Activated T-cell treated with anti-CD3 and anti-CD28 coated beads for 1 hour (primary cell): ENCODE measurements at regions not wholly inside any gene's neighbourhood (a gene's known extent, or its start where the extent isn't known, plus 50 kb on each side); places are given as distances from the start of the nearest gene placed in this dataset.
A peak's percentile ranks its signal among the peaks of the same experiment; 100 is the strongest.

Experiments
- DNase-seq: peaks from one replicate; pipeline ENCODE4 v3.0.0-alpha.2; 2020; ENCODE audit warnings: low read depth

GRCh38 chr13:22235285-22235949 is 564.5 kb downstream of the FGF9 start:
- DNase-seq: no peak

GRCh38 chr13:22235950-22236290 is 565.0 kb downstream of the FGF9 start:
- DNase-seq: no peak

GRCh38 chr13:22238269-22238668 is 567.4 kb downstream of the FGF9 start:
- no peak for DNase-seq

GRCh38 chr13:22240716-22241115 is 569.8 kb downstream of the FGF9 start:
- DNase-seq: no peak

- no peak for DNase-seq
Measured at GRCh38 chr13:22243469-22244163, 572.7 kb downstream of the FGF9 start.

GRCh38 chr13:22252281-22252830 is 581.5 kb downstream of the FGF9 start:
- DNase-seq: no peak

- DNase-seq: no peak
Measured at GRCh38 chr13:22253107-22253506, 582.2 kb downstream of the FGF9 start.

- DNase-seq: no peak
Measured at GRCh38 chr13:22256111-22256639, 585.3 kb downstream of the FGF9 start.

GRCh38 chr13:22262001-22262885 is 591.4 kb downstream of the FGF9 start:
- no peak for DNase-seq

GRCh38 chr13:22263185-22263584 is 592.3 kb downstream of the FGF9 start:
- DNase-seq: no peak

- no peak for DNase-seq
Measured at GRCh38 chr13:22265563-22265962, 594.7 kb downstream of the FGF9 start.

GRCh38 chr13:22270881-22271280 is 600.0 kb downstream of the FGF9 start:
- DNase-seq: no peak

GRCh38 chr13:22271903-22272302 is 601.0 kb downstream of the FGF9 start:
- no peak for DNase-seq

GRCh38 chr13:22275393-22275792 is 604.5 kb downstream of the FGF9 start:
- DNase-seq: no peak

GRCh38 chr13:22276616-22277015 is 605.7 kb downstream of the FGF9 start:
- DNase-seq: no peak

- peak; percentile 60 for DNase-seq
Measured at GRCh38 chr13:22278336-22278929, 607.6 kb downstream of the FGF9 start.

- DNase-seq: no peak
Measured at GRCh38 chr13:22285867-22286266, 615.0 kb downstream of the FGF9 start.

- DNase-seq: no peak
Measured at GRCh38 chr13:22286338-22286737, 615.5 kb downstream of the FGF9 start.

- DNase-seq: no peak
Measured at GRCh38 chr13:22287343-22287920, 616.6 kb downstream of the FGF9 start.

GRCh38 chr13:22288496-22288895 is 617.6 kb downstream of the FGF9 start:
- no peak for DNase-seq

GRCh38 chr13:22289711-22290110 is 618.8 kb downstream of the FGF9 start:
- DNase-seq: no peak

- DNase-seq: no peak
Measured at GRCh38 chr13:22298530-22298929, 627.7 kb downstream of the FGF9 start.
